GM21381 (cell line): ENCODE measurements at regions not wholly inside any gene's neighbourhood (a gene's known extent, or its start where the extent isn't known, plus 50 kb on each side); places are given as distances from the start of the nearest gene placed in this dataset.

Source experiments
- ATAC-seq: cut with Tn5 transposase; IDR thresholded peaks from one replicate; pipeline ENCODE4 v1.9.1; 2021; ENCODE audit warnings: mild to moderate bottlenecking, moderate library complexity; ENCODE audit not compliant: unreplicated experiment

DNA sequence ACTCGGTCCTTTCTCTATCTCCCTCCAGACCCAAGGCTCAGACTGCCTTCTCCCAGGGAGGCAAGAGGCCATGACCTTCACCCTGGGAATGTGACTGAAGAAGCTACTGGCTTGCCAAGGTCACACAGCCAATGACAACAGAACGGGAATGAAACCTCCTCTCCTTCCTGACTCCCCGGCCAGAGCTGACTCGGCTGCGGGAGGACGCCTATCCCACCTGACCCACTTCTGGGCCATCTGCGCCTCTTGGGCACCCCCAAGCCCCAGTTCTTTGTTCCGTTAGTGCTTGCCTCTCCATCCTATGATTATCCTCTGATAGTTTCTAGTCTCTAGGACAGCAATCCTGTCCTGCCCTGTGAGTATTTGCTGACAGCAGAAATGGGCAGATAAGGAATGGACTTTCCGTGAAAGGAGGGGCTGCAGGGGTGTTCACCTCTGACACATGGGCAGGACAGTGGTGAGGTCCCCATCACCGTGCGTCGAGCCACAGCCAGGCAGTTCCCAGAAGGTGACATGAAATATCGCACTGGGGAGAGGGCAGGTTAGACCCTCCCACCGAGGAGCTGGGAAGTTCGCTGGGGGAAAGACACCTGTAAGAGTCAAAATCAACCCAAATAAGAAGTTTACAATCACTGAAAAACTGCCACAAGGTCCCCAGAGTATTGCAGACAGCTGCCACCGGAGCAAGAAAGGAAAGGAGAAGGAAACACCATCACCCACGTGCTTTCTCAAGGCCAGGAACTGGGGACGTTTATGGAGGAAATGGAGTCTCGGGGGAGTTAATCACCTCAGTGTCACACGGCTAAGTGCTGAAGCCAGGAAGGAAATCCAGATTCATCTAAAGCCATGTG, 63.0 kb downstream of the INSIG1 start:
- ATAC-seq, result no peak

DNA sequence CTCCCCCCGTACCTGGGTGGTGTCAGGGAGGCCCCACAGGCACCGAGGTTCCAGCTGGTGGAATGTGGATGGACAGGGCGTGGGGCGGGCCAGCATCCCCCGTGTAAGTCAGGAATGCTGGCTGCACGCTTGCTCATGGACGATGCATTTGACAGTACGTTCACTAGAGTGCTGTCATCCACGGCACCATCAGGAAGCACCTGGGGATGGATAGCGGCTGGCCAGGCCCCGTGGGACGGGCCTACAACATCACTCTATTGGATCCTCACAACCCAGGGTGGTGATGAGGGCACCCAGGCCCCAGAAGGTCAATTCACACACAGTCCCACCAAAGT, 63.6 kb downstream of the INSIG1 start:
- no peak for ATAC-seq

DNA sequence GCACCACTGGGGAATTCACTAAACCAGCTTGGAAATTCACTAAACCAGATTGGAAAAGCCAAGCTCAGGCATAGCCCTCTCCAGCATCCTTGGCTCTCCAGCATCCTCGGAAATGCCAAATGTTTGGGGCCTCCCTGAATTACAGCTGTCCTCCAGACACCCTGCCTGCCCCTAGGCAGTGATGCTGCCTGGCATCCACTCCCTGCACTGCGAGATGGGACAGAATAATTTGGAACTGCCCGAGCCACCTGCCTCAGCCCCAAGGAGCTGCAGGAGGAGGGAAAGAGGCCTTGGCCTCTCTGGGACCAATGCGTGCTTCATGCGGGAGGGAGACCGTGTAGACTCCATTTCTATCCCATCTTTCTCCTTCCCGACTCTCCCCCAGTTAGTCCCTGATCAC, 64.3 kb downstream of the INSIG1 start:
- no peak for ATAC-seq

DNA sequence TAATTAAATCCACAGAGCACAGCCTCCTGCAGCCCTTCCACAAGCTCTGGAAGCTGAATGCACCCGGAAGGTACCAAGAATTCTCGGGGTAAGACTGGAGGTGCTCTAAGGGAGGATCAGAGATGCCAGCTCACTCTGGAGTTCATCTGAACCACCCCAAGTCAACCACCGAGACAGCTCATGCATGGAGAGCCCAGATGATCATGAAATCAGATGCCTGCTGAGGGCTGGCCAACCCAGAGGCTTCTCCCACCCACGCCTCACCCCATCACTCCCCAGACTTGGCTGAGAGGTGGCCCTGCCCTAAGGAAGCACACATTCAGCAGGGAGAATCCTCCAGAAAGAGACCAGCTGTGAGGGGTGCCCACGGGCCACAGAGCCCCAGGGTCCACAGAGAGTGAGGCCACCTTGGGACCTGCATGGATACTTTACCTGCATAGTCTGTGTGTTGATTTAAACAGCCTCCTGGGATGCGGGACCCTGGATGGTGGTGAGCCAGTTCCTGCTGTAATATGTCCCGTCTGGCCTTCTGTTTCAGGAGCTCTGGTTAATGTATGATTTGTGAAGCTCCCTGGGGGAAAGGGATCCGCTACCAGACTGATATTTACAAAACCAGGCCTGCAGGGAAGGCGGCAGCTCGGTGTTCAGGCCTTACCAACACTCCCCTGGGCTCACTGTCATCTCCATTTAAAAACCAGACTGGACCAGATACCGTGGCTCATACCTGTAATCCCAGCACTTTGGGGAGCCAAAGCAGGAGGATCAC, 64.9 kb downstream of the INSIG1 start:
- no peak for ATAC-seq

DNA sequence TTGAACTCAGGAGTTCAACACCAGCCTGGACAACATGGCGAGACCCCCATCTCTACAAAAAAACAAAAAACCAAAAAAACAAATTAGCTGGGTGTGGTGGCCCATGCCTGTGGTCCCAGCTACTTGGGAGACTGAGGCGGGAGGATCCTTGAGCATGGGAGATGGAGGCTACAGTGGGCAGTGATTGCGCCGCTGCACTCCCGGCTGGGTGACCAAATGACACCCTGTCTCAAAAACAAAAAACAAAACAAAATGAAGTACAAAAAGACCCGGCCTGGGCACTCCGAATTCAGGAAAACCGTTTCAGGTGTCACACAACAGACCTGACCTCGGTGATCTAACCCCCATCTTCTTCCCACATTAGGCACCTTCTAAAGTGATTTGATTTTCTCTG, 65.5 kb downstream of the INSIG1 start:
- no peak for ATAC-seq

DNA sequence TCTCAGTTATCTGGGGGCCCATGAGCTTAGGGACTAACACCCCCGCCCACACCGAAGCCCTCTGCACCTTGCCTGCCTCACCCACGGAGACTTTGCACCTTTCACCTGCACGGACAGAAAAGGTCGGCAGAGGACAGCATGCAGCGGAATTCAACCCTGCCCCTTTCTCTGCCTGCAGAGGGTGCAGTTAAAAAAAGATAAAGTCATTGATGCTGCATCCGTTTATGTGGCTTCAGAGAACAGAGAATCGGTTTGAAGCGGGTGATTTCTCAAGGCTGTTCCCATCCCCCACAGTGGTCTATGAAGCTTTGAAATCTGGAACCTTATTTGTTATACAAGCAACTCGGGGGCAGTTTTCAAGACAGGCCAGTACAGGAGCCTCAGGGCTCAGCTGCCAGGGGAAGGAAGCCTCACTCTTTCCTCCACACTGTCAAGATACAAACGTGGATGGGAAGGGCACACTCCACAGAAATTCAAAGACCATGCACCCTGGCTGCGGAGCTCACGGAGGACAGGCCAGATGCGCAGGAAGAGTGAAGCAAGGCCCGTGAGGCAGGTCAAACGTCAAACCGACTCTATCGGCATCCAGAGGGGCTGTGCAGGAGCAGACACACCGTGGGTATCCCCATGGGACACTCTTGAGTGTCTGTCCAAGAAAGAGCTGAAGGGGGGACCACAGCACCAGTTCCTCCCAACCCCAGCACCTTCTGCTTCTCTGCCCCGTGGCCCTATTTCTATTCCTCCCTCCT, 66.3 kb downstream of the INSIG1 start:
- ATAC-seq, result no peak

DNA sequence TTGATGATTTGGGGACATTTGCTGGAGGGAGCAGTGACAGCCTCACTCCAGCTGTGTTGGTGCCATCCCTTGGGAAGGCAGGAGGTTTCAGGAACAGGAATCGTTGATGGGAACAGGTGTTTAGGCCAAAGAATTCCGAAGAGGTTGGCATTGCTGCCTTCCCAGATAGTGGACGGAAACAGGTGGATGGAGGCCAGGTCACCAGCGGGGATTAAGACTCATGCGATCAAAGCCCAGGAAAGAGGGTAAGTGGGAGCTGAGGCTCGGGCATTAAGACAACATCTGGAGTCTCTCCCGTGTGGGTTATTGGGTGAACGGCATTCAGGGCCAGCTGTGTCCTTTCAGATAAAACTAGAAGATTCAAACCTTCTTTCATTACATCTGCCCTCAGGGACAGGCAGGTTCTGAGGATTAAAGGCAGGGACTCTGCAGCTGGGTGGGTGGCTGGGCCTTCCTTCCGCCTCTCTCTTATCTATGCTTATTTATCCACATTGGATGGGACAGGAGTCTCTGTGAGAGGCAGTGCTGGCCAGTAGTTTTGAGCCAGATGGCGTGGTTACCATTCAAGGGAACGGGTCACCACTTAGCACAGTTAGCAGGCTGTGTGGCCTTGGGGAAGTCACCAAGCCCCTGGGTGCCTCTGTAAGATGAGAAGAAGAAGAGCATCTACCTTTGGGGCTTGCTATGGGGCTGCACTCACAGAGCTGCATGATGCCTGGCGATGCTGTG, 67.6 kb downstream of the INSIG1 start:
- no peak for ATAC-seq

DNA sequence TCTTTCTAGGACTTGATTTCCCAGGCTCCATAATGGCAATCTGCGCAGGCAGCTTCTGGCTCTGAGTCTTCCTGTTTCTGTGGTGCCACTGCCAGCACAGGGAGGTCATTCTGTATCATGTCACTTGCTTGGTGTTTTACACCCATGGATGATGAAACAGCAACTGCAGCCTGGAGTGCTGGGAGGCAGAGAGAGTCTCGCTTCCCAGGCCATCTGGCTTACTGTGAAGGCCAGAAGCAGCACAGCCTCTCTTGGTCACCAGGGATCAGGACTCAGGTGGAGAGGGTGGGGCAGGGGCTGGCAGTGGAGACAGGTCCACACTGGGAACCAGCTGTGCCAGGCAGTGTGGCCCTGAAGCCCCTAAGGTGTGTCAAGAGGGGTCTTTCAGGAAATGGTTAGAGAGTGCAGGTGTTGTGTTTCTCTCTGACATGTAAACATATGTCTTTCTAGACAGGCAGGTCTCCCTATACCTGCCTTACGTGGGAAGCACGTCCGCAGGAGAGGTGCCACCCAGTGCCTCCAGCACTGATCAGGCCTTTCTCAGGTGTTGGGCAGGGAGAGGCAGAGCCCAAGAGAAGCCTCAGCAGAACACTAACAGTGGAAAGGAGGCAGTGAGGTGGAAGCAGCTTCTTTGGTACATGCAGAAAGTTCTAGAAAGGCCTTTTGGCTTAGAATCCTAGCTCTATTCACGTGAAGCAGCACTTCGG, 71.4 kb downstream of the INSIG1 start:
- no peak for ATAC-seq

DNA sequence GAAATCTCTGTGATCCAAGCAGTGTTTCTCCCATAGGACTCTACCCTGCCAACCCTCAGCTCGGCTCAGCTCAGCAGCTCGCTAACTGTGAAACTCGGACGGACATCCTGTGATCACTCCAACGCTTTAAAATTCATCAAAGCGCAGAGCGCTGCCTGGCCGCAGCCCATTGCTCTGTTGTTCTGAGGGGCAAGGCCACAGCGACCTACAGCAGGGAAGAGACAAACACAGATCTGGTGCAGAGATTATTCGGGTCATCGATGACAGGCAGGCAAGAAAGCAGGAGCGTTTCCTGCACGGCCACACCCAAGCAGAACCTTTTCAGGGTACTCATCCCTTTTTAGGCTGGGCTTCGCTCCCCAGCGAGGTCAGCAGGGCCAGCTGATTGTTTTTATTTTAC, 72.1 kb downstream of the INSIG1 start:
- no peak for ATAC-seq

DNA sequence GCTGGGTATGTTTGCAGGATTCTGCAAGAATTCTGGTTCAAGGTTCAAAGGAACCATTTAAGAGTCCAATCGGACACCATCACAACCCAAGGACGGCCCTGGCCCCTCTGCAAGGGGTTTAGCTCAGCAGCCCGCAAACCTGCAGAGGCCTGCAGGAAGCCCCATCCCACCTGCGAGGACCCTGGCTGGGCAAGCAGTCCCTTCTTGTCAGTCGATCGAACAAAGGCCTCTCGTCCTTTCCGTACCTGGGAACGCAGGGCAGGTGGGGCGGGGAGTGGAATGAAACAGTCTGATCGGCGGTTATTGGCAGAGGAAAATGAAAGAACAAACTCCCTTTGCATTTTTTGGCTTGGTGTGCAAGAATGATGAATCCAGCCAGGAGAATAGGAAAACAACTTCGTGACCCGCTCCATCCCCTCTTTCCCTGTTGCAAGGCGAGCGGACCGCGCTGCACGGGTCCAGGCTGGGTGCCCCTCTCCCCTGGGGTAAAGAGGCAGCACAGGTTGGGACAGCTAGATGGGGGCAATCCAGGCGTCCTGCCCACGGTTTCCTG, 73.7 kb downstream of the INSIG1 start:
- no peak for ATAC-seq

DNA sequence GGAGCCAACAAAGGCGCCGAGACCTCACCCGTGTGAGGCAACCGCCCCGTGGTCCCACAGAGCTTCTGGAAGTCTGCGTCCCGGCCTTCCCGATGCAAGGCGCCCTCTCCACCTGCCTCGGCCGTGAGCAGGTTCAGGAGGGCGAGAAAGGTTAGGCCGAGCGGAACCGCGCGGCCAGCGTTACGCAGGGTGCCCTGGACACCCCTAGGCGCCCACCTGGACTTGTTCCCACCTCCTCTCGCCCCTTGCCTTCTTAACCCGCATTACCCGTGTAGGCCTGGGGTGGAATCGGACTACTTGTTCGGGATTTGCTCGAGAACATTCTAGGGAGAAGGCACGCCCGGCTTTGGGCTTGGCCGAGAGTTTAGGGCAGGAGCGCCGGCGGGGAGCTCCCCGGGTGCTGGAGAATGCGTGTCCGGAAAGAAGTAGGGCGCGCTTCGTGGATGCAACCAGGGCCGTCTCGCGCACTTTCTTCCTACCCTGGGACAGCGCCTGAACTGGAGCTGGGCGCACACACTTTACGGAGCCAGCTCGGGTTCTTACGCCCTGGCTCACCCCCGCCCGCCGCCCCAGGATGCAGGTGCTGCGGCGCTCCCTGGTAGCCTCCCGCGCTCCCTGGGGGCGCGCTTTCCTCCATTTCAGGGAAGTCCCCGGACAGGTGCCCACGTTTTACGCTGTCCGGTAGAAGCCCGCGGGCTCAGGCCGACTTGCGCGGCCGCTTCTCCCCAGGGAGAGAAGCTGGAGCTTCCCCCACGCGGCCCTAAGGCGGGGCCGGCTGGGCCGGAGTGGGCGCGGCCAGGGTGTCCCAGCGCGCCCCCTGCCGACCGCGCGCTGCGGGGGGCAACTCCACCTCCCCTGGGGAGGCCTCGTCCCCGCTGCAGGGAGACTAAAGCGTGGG, 74.5 kb downstream of the INSIG1 start:
- no peak for ATAC-seq

DNA sequence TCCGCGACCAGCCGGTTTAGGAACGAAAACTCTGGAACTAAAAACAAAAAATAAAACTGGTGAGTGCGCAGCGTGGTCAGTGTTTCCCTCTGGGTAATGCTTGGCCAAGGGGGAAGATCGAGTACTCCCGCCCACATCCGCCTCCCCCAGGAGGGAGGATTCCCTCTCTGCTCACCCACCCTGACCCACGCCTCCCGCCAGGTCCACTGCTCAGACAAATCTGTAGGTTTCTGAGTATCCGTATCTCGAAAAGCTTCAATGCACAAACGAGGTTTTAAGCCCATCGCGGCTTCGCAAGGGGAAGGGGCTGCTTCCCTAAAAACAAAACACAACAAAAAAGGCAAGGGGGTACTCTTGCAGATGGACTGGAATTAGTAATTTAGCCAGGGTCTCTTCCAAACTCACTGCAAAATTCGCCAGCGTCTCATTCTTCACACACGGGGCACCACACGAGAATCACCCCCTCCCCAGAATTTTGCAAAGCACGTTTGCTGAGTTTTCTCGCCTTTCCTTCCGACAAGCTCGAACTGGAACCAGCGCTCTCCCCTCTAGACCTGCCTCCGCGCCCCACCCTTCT, 75.2 kb downstream of the INSIG1 start:
- no peak for ATAC-seq

DNA sequence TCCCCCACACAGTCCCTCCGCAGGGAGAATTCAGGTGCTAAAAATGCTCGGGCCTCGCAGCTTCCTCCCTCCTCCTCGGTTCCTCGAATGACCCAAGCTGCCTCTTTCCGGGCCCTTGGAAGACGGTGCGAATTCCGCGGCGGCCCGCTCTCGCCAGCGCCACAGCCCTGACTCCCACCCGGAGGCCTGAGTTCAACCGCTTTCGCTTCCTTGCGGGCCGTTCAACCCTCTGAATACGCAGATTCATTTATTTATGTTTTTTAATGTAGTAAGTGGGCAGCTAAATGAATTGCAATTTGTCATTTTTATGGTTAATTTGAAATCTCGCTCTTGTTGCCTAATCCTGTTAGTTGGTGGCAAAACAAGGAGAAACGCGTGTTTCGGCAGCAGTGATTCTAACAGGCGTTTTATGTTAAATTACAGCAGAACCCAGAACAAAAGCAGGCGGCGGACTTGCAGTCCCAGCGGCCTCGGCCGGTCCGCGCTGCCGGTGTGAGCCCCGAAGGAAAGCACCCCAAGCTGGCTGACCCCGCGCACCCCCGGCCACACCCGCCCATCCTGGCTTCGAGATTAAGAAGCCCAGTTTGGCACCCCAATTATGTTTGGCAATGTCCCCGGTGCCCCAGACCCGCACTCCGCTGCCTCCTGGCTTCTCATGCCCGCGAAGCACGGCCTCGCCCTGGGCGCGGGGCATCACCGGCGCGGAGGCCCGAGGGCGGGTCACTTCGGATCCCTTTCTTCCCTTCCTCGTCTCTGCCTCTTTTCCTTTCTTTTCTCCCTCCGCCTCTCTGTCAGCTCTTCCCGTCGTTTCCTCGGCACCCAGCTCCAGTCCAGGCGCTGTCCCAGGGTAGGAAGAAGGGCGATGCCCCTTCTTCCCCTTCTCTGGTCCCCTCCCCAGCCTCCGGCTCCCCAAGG, 75.9 kb downstream of the INSIG1 start:
- ATAC-seq, result no peak

DNA sequence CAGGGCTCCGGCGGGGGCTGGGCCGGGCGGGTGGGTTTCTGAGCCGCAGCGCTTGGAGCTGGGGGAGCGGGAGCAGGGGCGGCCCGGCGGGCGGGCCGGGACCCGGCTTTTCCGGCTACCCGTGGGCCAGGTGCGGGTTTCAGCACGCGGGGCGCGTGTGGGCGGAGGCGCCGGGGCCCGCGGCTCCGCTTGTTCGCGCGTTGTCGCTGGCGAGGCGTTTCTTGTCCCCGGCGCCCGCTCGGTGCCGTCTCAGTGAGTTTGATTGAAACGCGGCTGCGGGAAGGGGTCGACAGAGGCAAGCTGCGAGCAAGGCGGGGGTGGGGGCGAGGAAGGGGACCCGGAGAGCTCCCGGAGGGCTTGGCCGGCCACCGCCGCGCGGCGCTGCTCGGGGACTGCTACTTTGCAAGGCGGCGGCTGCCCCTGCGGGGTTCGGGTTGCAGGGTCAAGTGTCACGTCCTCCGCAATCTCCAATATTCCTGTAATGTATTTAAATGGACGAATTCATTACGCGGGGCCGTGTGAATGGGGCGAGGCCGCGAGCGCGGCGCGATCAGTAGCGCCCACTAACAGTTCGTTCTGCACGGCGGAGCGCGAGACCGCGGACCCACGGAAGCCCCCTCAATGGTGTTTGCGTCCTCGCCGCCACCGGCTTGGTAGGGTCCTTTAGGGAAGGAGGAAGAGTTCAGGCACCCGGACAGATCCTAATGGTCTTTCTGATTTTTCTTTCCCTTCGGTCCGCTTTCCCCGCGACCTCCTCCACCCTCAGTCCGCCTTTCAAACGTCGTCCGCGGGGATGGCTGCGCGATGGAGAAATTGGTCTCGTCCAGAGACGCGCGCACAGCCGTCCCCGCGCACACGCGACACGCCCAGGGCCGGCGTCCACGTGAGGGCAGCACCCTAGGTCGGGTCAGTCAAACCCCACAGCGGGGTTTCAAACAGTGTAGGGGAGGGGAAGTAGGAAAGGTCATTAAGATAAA, 76.9 kb downstream of the INSIG1 start:
- no peak for ATAC-seq

DNA sequence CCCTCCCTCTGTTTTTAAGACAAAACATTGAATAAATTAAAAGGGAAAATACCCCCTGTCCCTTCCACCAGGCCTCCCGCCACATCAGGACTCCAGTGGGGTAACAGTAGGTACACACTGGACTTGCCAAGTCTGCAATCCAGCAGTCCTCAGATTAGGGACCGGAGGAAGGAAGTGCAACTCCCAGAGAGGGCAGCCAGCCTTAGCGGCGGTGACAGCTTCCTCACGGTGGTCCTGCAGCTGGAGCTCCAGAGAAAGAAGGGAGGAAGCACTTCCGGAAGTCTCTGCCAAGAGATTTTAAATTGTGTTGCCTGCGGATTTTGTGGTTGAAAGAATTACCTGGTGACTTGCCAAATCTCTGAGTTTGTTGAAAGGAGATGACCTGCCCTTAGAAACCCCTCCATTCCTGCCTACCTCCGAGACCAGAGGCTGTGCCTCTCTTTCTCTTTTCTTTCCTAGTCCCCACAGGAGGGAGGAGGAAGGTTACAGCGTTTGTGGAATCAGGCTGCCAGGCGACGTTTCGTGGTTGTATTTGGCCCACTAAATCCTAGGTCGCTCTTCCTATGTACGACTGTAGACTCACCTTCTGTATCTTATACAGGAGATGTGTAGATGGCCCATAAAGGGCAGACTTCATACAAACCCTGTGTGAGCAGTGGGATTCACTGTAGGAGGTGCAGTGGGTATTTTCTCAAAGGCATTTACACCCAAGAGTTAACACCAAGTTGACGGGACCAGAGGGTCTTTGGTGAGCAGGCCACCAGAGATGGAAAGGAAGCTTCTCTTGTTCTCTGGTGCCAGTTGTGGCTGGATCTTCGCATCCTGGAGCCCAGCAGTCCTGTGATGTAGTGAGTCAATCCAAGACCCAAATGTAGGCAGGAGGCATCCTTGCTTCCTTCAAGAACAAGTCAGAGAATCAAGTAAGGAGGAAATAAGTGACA, 77.9 kb downstream of the INSIG1 start:
- ATAC-seq, result no peak
